ENCODE measurements at regions not wholly inside any gene's neighbourhood (a gene's known extent, or its start where the extent isn't known, plus 50 kb on each side); places are given as distances from the start of the nearest gene placed in this dataset.
A peak's percentile ranks its signal among the peaks of the same experiment; 100 is the strongest.

GRCh38 chr11:95461348-95461747, 230.3 kb upstream of the SESN3 start:
- no peak overlapping the region for H3K4me3 ChIP-seq (ENCODE audit: low read depth, low read length)
- DNase-seq (ENCODE audit: low read depth) = no peak
- TF ChIP-seq CTCF (IDR thresholded peaks at IDR 0.05; ENCODE audit: insufficient read depth, low read depth, low read length) = no peak

GRCh38 chr11:95459291-95460042, 228.5 kb upstream of the SESN3 start:
- DNase-seq (ENCODE audit: low read depth) = no peak
- H3K4me3 ChIP-seq (ENCODE audit: low read depth, low read length) = no peak overlapping the region
- no peak for TF ChIP-seq CTCF (IDR thresholded peaks at IDR 0.05; ENCODE audit: insufficient read depth, low read depth, low read length)

- DNase-seq (ENCODE audit: low read depth) = peak; percentile 36
- no peak overlapping the region for H3K4me3 ChIP-seq (ENCODE audit: low read depth, low read length)
- TF ChIP-seq CTCF (IDR thresholded peaks at IDR 0.05; ENCODE audit: insufficient read depth, low read depth, low read length) = no peak
Measured at GRCh38 chr11:95456714-95457491, 225.9 kb upstream of the SESN3 start.

GRCh38 chr11:95455228-95455970, 224.4 kb upstream of the SESN3 start:
- TF ChIP-seq CTCF (IDR thresholded peaks at IDR 0.05; ENCODE audit: insufficient read depth, low read depth, low read length) = no peak
- no peak overlapping the region for H3K4me3 ChIP-seq (ENCODE audit: low read depth, low read length)
- DNase-seq (ENCODE audit: low read depth) = no peak

GRCh38 chr11:95453616-95454171, 222.7 kb upstream of the SESN3 start:
- TF ChIP-seq CTCF (IDR thresholded peaks at IDR 0.05; ENCODE audit: insufficient read depth, low read depth, low read length) = no peak
- H3K4me3 ChIP-seq (ENCODE audit: low read depth, low read length) = no peak overlapping the region
- DNase-seq (ENCODE audit: low read depth) = no peak

- DNase-seq (ENCODE audit: low read depth) = peak; percentile 27
- no peak for TF ChIP-seq CTCF (IDR thresholded peaks at IDR 0.05; ENCODE audit: insufficient read depth, low read depth, low read length)
- no peak overlapping the region for H3K4me3 ChIP-seq (ENCODE audit: low read depth, low read length)
Measured at GRCh38 chr11:95451682-95452081, 220.7 kb upstream of the SESN3 start.

All from fibroblast of villous mesenchyme (primary cell).